ENCODE measurements at regions not wholly inside any gene's neighbourhood (a gene's known extent, or its start where the extent isn't known, plus 50 kb on each side); places are given as distances from the start of the nearest gene placed in this dataset.

DNA sequence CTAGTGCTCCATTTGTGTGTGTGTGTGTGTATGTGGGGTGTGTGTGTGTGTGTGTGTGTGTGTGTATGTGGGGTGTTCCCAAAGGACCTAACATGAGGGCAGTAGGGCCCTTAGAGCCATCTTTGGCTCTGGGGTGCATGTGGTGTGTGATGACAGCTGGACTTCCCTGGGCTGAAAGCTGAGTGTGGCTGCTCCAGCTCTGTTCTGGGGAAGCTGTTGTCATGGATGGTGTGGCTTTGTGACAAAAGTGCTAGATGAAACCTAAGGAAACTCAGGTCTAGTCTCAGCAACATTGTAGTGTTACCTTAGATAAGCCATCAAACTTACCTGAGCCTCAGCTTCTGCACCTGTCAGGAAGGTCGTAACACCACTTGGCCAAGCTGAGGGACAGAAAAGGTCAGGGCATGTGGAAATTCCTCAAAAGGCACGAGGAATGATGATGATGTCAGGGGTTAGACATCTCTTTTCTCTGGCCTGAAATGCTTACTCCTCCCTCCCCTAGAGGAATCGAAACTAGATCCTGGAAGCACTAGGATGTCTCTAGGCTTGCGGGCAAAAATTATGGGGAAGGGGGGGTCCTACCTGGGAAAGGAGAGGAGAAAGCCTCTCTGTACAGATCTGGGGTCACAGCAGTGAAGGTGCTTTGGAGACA is 115.4 kb downstream of the RPS24 start:
- TF ChIP-seq, protein P1, sequence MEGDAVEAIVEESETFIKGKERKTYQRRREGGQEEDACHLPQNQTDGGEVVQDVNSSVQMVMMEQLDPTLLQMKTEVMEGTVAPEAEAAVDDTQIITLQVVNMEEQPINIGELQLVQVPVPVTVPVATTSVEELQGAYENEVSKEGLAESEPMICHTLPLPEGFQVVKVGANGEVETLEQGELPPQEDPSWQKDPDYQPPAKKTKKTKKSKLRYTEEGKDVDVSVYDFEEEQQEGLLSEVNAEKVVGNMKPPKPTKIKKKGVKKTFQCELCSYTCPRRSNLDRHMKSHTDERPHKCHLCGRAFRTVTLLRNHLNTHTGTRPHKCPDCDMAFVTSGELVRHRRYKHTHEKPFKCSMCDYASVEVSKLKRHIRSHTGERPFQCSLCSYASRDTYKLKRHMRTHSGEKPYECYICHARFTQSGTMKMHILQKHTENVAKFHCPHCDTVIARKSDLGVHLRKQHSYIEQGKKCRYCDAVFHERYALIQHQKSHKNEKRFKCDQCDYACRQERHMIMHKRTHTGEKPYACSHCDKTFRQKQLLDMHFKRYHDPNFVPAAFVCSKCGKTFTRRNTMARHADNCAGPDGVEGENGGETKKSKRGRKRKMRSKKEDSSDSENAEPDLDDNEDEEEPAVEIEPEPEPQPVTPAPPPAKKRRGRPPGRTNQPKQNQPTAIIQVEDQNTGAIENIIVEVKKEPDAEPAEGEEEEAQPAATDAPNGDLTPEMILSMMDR (IDR thresholded peaks at IDR 0.05; ENCODE audit: insufficient read depth, low read length, poor library complexity, severe bottlenecking): no peak
- H3K36me3 ChIP-seq (ENCODE audit: control insufficient read depth, insufficient read depth, low read length): no peaks in the 10 kb centered on the region
- DNase-seq (ENCODE audit: low read depth): no peak
- peaks cover 2% of the 10 kb centered on the region for H3K27me3 ChIP-seq (ENCODE audit: control insufficient read depth, insufficient read depth, low read length)
- no peak overlapping the region for H3K4me3 ChIP-seq (ENCODE audit: low read depth, low read length)

DNA sequence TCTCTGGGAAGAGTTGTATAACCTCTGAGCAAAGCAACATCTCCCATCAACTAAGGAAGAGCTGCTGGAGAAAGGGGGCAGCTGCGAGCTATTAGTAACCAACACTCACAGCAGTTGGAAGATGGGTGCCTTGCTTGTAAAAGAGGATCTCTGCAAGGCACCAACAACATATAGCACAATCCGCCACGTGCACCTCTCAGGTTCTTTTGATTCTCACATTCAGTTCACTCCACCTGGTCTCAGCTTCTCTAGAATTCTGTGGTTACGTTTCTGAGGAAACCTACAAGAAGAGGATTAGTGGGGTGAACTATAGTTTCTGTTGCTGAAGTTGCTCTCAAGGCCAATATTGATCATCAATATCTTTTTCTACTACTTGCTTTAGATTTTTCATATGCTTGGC is 117.1 kb downstream of the RPS24 start:
- H3K27me3 ChIP-seq (ENCODE audit: control insufficient read depth, insufficient read depth, low read length): peaks cover 2% of the 10 kb centered on the region
- no peaks in the 10 kb centered on the region for H3K36me3 ChIP-seq (ENCODE audit: control insufficient read depth, insufficient read depth, low read length)
- H3K4me3 ChIP-seq (ENCODE audit: low read depth, low read length): no peak overlapping the region
- TF ChIP-seq, protein P1 (IDR thresholded peaks at IDR 0.05; ENCODE audit: insufficient read depth, low read length, poor library complexity, severe bottlenecking): no peak
- DNase-seq (ENCODE audit: low read depth): no peak

DNA sequence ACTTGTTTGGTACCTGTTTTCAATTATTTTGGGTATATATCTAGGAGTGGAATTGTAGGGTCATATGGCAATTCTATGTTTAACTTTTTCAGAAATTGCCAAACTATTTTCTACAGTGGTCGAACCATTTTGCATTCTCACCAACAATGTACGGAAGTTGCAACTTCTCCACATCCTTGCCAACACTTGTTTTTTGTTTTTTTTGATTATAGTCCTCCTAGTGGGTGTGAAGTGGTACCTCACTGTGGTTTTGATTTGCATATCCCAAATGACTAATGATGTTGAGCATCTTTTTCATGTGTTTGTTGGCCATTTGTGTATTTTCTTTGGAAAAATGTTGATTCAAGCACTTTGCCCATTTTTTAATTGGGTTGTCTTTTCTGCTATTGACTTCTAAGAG is 122.1 kb downstream of the RPS24 start:
- Histone ChIP-seq H3K36me3 (ENCODE audit: control insufficient read depth, insufficient read depth, low read length) (no peaks in the 10 kb centered on the region), H3K27me3 (ENCODE audit: control insufficient read depth, insufficient read depth, low read length) (no peaks in the 10 kb centered on the region), H3K4me3 (ENCODE audit: low read depth, low read length) (no peak overlapping the region)
- DNase-seq (ENCODE audit: low read depth): no peak
- TF ChIP-seq, protein P1 (IDR thresholded peaks at IDR 0.05; ENCODE audit: insufficient read depth, low read length, poor library complexity, severe bottlenecking): no peak

DNA sequence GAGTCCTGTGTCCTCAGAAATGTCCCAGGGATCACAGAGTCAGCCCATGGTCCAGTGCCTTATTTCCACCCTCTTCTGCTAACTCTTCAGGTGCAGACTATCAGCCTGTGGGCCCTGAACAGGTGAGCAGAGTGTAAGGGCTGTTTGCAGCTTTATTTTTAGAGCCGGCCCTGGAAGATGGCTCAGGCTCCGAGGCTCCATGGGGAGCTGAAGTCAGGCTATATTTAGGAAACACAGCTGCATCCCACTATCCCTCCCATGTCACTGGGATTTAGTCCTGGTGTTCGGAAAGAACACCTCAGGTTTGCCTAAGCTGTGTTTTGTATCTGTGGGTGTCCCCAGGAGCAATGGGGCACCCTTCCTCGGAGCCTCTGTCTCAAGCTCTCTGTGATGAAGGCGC is 126.9 kb downstream of the RPS24 start:
- TF ChIP-seq, protein P1 (IDR thresholded peaks at IDR 0.05; ENCODE audit: insufficient read depth, low read length, poor library complexity, severe bottlenecking): no peak

DNA sequence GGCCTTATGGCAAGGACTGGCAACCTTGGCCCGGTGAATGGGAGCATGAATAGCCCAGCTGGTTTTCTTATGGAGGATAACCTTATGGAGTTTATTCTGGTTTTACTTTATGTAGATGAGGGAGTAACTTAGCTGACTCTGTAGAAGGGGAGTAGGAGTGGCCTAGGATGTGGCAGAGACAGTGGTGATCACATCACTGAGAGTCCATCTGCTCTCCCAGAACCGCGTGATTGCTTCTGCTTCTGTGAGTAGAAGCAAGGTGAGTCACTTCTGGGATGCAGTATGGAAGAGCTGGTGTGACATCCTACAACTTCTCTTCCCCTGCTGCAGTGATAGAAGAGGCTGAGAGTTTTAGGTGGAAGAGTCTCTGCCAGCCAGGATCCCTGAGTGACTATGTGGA is 129.2 kb downstream of the RPS24 start:
- TF ChIP-seq, protein P1 (IDR thresholded peaks at IDR 0.05; ENCODE audit: insufficient read depth, low read length, poor library complexity, severe bottlenecking): no peak

More for the DNA sequence above, 126.9 kb downstream of the RPS24 start:
- Histone ChIP-seq H3K4me3 (ENCODE audit: low read depth, low read length) (no peak overlapping the region), H3K36me3 (ENCODE audit: control insufficient read depth, insufficient read depth, low read length) (no peaks in the 10 kb centered on the region), H3K27me3 (ENCODE audit: control insufficient read depth, insufficient read depth, low read length) (peaks cover 3% of the 10 kb centered on the region)
- DNase-seq (ENCODE audit: low read depth): no peak

DNA sequence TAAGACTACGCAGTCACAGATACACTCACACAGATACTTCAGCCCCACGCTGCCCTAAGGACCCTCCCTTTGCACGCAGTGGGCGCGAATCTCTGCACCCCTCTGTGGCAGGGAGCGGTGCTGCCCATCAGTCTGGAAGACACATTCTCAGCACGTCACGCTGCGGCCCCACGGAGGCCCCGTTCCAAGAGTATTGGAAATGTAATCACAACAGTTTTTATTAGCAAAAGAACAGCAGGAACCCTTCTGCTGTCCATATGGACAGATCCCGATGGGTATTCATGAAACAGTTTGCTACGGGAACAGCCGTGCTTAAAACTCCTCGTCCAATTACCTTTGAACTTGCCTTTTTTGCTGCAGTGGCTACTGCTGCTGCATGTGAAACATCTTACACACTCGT is 131.0 kb downstream of the RPS24 start:
- peaks cover 5% of the 10 kb centered on the region for H3K27me3 ChIP-seq (ENCODE audit: control insufficient read depth, insufficient read depth, low read length)

More for the DNA sequence above, 129.2 kb downstream of the RPS24 start:
- Histone ChIP-seq H3K27me3 (ENCODE audit: control insufficient read depth, insufficient read depth, low read length) (peaks cover 3% of the 10 kb centered on the region), H3K36me3 (ENCODE audit: control insufficient read depth, insufficient read depth, low read length) (no peaks in the 10 kb centered on the region), H3K4me3 (ENCODE audit: low read depth, low read length) (no peak overlapping the region)
- no peak for DNase-seq (ENCODE audit: low read depth)

More for the DNA sequence above, 131.0 kb downstream of the RPS24 start:
- H3K4me3 ChIP-seq (ENCODE audit: low read depth, low read length): no peak overlapping the region
- TF ChIP-seq, protein P1 (IDR thresholded peaks at IDR 0.05; ENCODE audit: insufficient read depth, low read length, poor library complexity, severe bottlenecking): no peak
- no peak for DNase-seq (ENCODE audit: low read depth)
- H3K36me3 ChIP-seq (ENCODE audit: control insufficient read depth, insufficient read depth, low read length): no peaks in the 10 kb centered on the region
